ENCODE measurements at regions not wholly inside any gene's neighbourhood (a gene's known extent, or its start where the extent isn't known, plus 50 kb on each side); places are given as distances from the start of the nearest gene placed in this dataset.

DNA sequence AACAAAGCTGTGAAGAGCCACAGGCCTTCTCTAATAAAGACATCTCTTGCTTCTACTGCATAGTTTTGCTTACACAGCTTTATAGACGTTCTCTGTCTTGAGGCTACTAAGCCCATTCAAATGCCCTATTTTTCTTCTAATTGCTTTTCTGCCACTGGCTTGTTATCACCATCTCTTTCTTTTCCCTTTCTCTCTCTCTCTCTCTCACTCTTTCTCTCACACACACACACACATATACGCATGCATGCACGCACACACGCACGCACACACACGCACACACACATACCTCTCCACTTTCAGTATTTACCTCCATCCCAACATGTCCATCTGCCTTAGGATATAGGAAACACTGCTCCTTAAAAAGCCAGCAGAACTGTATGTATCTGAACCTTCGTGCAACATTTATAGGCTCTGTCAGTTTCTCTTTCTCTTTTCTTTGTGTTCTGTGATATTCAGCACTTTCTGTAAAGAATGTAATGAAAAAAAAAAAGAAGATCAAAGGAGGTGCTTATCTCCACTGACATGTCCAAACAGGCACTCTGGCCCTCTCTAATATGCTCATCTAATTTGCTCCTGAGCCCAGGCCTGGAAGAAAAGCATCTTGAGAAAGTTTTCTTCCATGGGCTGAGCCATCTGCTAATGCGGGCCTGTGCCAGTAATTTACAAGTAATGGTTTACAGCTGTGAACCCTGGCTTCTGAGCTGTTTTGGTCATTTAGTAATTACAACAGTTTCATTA lies 1046.7 kb upstream of the MAP3K7 start (continued):
- TF ChIP-seq MAX (IDR thresholded peaks at IDR 0.05): no peak
- TF ChIP-seq, protein P1, sequence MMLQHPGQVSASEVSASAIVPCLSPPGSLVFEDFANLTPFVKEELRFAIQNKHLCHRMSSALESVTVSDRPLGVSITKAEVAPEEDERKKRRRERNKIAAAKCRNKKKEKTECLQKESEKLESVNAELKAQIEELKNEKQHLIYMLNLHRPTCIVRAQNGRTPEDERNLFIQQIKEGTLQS (IDR thresholded peaks at IDR 0.05): no peak

DNA sequence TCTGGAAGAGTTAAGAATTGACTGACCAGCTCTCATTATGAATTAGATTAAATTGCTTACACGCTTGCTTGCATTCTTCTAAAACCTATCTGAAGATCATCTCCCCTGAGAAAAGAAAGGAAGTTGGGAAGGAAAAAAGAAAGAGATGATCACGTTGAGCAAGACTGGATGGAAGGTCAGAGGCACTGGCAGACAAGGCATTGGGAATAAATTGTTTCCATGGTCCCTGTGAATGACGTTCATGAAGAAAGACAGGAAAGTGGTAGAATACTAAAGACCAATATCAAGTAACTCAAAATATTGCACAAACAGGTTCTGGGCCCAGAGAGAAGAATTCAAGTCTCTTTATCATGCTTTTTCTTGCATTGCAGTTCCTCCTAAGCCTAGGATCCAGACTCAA lies 1045.4 kb upstream of the MAP3K7 start:
- no peak for DNase-seq (ENCODE audit: low spot score)
- Histone ChIP-seq H3K9me3 (ENCODE audit: control insufficient read depth in 4 of 4, low read length in 3 of 4) (no peaks in the 10 kb centered on the region), H3K4me3 (ENCODE audit: low read depth in 1 of 3, low read length in 3 of 3) (no peak overlapping the region), H3K4me1 (ENCODE audit: control insufficient read depth in 4 of 4, insufficient read depth in 4 of 4, low read length in 3 of 4) (no peaks in the 10 kb centered on the region), H3K9ac (ENCODE audit: low read depth in 1 of 2, low read length in 2 of 2) (no peak overlapping the region), H3K36me3 (ENCODE audit: control insufficient read depth in 4 of 4, insufficient read depth in 3 of 4, low read depth in 1 of 4, low read length in 3 of 4) (no peaks in the 10 kb centered on the region), H3K27me3 (ENCODE audit: control insufficient read depth in 4 of 4, insufficient read depth in 4 of 4, low read length in 3 of 4) (no peaks in the 10 kb centered on the region), H3K27ac (ENCODE audit: low read depth in 1 of 2, low read length in 2 of 2) (no peak overlapping the region)
- TF ChIP-seq YY1 (IDR thresholded peaks at IDR 0.05) (no peak), FOXA2 (IDR thresholded peaks at IDR 0.05) (no peak), NR2F2 (IDR thresholded peaks at IDR 0.05) (no peak), RAD21 (IDR thresholded peaks at IDR 0.05) (no peak), GABPA (IDR thresholded peaks at IDR 0.05 in 1 of 2, conservative IDR thresholded peaks at IDR 0.05 in 1 of 2) (no peak), HNF4A (conservative IDR thresholded peaks at IDR 0.05) (no peak), SP1 (IDR thresholded peaks at IDR 0.05) (no peak), JUND (IDR thresholded peaks at IDR 0.05) (no peak), MAX (IDR thresholded peaks at IDR 0.05) (no peak), RXRA (IDR thresholded peaks at IDR 0.05) (no peak)
- TF ChIP-seq, protein P1 (IDR thresholded peaks at IDR 0.05): no peak
- TF ChIP-seq, protein P2, sequence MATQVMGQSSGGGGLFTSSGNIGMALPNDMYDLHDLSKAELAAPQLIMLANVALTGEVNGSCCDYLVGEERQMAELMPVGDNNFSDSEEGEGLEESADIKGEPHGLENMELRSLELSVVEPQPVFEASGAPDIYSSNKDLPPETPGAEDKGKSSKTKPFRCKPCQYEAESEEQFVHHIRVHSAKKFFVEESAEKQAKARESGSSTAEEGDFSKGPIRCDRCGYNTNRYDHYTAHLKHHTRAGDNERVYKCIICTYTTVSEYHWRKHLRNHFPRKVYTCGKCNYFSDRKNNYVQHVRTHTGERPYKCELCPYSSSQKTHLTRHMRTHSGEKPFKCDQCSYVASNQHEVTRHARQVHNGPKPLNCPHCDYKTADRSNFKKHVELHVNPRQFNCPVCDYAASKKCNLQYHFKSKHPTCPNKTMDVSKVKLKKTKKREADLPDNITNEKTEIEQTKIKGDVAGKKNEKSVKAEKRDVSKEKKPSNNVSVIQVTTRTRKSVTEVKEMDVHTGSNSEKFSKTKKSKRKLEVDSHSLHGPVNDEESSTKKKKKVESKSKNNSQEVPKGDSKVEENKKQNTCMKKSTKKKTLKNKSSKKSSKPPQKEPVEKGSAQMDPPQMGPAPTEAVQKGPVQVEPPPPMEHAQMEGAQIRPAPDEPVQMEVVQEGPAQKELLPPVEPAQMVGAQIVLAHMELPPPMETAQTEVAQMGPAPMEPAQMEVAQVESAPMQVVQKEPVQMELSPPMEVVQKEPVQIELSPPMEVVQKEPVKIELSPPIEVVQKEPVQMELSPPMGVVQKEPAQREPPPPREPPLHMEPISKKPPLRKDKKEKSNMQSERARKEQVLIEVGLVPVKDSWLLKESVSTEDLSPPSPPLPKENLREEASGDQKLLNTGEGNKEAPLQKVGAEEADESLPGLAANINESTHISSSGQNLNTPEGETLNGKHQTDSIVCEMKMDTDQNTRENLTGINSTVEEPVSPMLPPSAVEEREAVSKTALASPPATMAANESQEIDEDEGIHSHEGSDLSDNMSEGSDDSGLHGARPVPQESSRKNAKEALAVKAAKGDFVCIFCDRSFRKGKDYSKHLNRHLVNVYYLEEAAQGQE (IDR thresholded peaks at IDR 0.05): no peak
- TF ChIP-seq, protein P3, sequence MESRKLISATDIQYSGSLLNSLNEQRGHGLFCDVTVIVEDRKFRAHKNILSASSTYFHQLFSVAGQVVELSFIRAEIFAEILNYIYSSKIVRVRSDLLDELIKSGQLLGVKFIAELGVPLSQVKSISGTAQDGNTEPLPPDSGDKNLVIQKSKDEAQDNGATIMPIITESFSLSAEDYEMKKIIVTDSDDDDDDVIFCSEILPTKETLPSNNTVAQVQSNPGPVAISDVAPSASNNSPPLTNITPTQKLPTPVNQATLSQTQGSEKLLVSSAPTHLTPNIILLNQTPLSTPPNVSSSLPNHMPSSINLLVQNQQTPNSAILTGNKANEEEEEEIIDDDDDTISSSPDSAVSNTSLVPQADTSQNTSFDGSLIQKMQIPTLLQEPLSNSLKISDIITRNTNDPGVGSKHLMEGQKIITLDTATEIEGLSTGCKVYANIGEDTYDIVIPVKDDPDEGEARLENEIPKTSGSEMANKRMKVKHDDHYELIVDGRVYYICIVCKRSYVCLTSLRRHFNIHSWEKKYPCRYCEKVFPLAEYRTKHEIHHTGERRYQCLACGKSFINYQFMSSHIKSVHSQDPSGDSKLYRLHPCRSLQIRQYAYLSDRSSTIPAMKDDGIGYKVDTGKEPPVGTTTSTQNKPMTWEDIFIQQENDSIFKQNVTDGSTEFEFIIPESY (IDR thresholded peaks at IDR 0.05): no peak
- WGBS: 71% methylated on average over 3 of the region's 3 CpGs

- no peak overlapping the region for H3K9ac ChIP-seq (ENCODE audit: low read depth in 1 of 2, low read length in 2 of 2)
- no peaks in the 10 kb centered on the region for H3K9me3 ChIP-seq (ENCODE audit: control insufficient read depth in 4 of 4, low read length in 3 of 4)
- 92% methylated on average over 3 of the region's 3 CpGs for WGBS
- no peak for DNase-seq (ENCODE audit: low spot score)
- no peak overlapping the region for H3K27ac ChIP-seq (ENCODE audit: low read depth in 1 of 2, low read length in 2 of 2)
- no peaks in the 10 kb centered on the region for H3K4me1 ChIP-seq (ENCODE audit: control insufficient read depth in 4 of 4, insufficient read depth in 4 of 4, low read length in 3 of 4)
- no peak overlapping the region for H3K4me3 ChIP-seq (ENCODE audit: low read depth in 1 of 3, low read length in 3 of 3)
- H3K27me3 ChIP-seq (ENCODE audit: control insufficient read depth in 4 of 4, insufficient read depth in 4 of 4, low read length in 3 of 4): no peaks in the 10 kb centered on the region
- H3K36me3 ChIP-seq (ENCODE audit: control insufficient read depth in 4 of 4, insufficient read depth in 3 of 4, low read depth in 1 of 4, low read length in 3 of 4): no peaks in the 10 kb centered on the region
- TF ChIP-seq HNF4G (IDR thresholded peaks at IDR 0.05) (no peak), JUND (IDR thresholded peaks at IDR 0.05) (no peak), RXRA (IDR thresholded peaks at IDR 0.05) (no peak), GABPA (IDR thresholded peaks at IDR 0.05 in 1 of 2, conservative IDR thresholded peaks at IDR 0.05 in 1 of 2) (no peak), MAX (IDR thresholded peaks at IDR 0.05) (no peak), TAF1 (conservative IDR thresholded peaks at IDR 0.05) (no peak), HNF4A (conservative IDR thresholded peaks at IDR 0.05) (no peak), FOXA2 (IDR thresholded peaks at IDR 0.05) (no peak), EGR1 (IDR thresholded peaks at IDR 0.05; ENCODE audit: low read depth in 2 of 2) (no peak), YY1 (IDR thresholded peaks at IDR 0.05) (no peak), FOXA1 (IDR thresholded peaks at IDR 0.05) (no peak), NR2F2 (IDR thresholded peaks at IDR 0.05) (no peak)
- TF ChIP-seq, protein P2 (IDR thresholded peaks at IDR 0.05): no peak
- TF ChIP-seq, protein P1 (IDR thresholded peaks at IDR 0.05): no peak
Measured at GRCh38 chr6:91631227-91631626, 1044.4 kb upstream of the MAP3K7 start.

Measured in liver (tissue), 7 donors.